IMR-90 (cell line): ENCODE measurements at regions not wholly inside any gene's neighbourhood (a gene's known extent, or its start where the extent isn't known, plus 50 kb on each side); places are given as distances from the start of the nearest gene placed in this dataset.

Experiments
- ATAC-seq: fragments of 200-7000 bp; cut with Tn5 transposase; 2 replicates; pipeline ENCODE4 v1.9.1; 2020; ENCODE audit warnings: low read depth, mild to moderate bottlenecking, moderate library complexity
- BruUV-seq: library from RNA; stranded (reverse); fragments of 400-500 nt; replicated peaks from 2 replicates; lab custom pipeline; 2021; lab: Mats Ljungman, UMichigan
- CTCF ChIA-PET: fragments of 300-600 bp; formaldehyde crosslinking; extraction: SDS; loops from one replicate; lab custom pipeline; 2021; ENCODE audit warnings: antibody characterized with exemption; lab: Yijun Ruan, JAX
- POLR2A ChIA-PET: fragments of 300-600 bp; sonication (Branson Sonifier 250); formaldehyde crosslinking; loops from one replicate; lab custom pipeline; 2022; ENCODE audit warnings: antibody characterized with exemption; ENCODE audit not compliant: unreplicated experiment; lab: Charles Lee
- DNase-seq: peaks from one replicate; pipeline ENCODE4 v3.0.0; 2013
- H2AFZ ChIP-seq: replicated peaks from 2 replicates; pipeline ENCODE3; 2013; ENCODE audit warnings: low read length, mild to moderate bottlenecking; ENCODE audit not compliant: poor library complexity
- H2AK5ac ChIP-seq: 2 replicates; pipeline ENCODE4 v1.6.1; 2013; ENCODE audit warnings: low read depth, low read length, inconsistent platforms
- H2AK9ac ChIP-seq: replicated peaks from 2 replicates; pipeline ENCODE3; 2013; ENCODE audit warnings: mild to moderate bottlenecking, low read depth, low read length, moderate library complexity; ENCODE audit not compliant: poor library complexity
- H2BK120ac ChIP-seq: 2 replicates; pipeline ENCODE4 v1.6.1; 2013; ENCODE audit warnings: low read depth, low read length, inconsistent platforms
- H2BK15ac ChIP-seq: 3 replicates; pipeline ENCODE4 v1.6.1; 2013; ENCODE audit warnings: low read depth, low read length, inconsistent platforms
- H2BK20ac ChIP-seq: 2 replicates; pipeline ENCODE4 v1.6.1; 2013; ENCODE audit warnings: low read depth, mild to moderate bottlenecking, inconsistent platforms, low read length, moderate library complexity
- H2BK5ac ChIP-seq: 2 replicates; pipeline ENCODE4 v1.6.1; 2013; ENCODE audit warnings: mild to moderate bottlenecking, low read depth, low read length, inconsistent platforms; ENCODE audit not compliant: poor library complexity, severe bottlenecking
- H3K14ac ChIP-seq: replicated peaks from 2 replicates; pipeline ENCODE4 v1.6.1; 2013; ENCODE audit warnings: low read depth, low read length, inconsistent platforms
- H3K18ac ChIP-seq: 2 replicates; pipeline ENCODE4 v1.6.1; 2013; ENCODE audit warnings: low read depth, low read length, control low read depth
- H3K23ac ChIP-seq: 2 replicates; pipeline ENCODE4 v1.6.1; 2013; ENCODE audit warnings: low read depth, low read length, inconsistent platforms
- H3K27ac ChIP-seq: 2 replicates; pipeline ENCODE4 v1.5.1; 2013; ENCODE audit warnings: mild to moderate bottlenecking, control low read depth, low read length; ENCODE audit not compliant: insufficient read depth
- H3K27me3 ChIP-seq: 2 replicates; pipeline ENCODE4 v1.6.1; 2013; ENCODE audit warnings: low read length; ENCODE audit not compliant: control insufficient read depth, insufficient read depth
- H3K36me3 ChIP-seq: 2 replicates; pipeline ENCODE4 v1.6.1; 2013; ENCODE audit warnings: low read length, mixed read lengths; ENCODE audit not compliant: control insufficient read depth, insufficient read depth
- H3K4ac ChIP-seq: 2 replicates; pipeline ENCODE4 v1.6.1; 2013; ENCODE audit warnings: low read depth, low read length, inconsistent platforms
- H3K4me1 ChIP-seq: 2 replicates; pipeline ENCODE4 v1.6.1; 2013; ENCODE audit warnings: low read length, mixed read lengths; ENCODE audit not compliant: control insufficient read depth, insufficient read depth
- H3K4me2 ChIP-seq: 2 replicates; pipeline ENCODE4 v1.6.1; 2013; ENCODE audit warnings: low read depth, mild to moderate bottlenecking, control low read depth, low read length, moderate library complexity
- H3K4me3 ChIP-seq: 2 replicates; pipeline ENCODE4 v1.5.1; 2013; ENCODE audit warnings: low read depth, mild to moderate bottlenecking, control low read depth, low read length, moderate library complexity; ENCODE audit not compliant: insufficient read depth
- H3K56ac ChIP-seq: 2 replicates; pipeline ENCODE4 v1.6.1; 2013; ENCODE audit warnings: low read length, inconsistent platforms; ENCODE audit not compliant: insufficient read depth; ENCODE audit errors: extremely low read depth
- H3K79me1 ChIP-seq, 2 experiments: 2 replicates each; pipeline ENCODE4 v1.6.1; 2013; ENCODE audit warnings: low read length in 2 of 2, inconsistent platforms in 1 of 2, low read depth in 1 of 2
- H3K9ac ChIP-seq: 2 replicates; pipeline ENCODE4 v1.6.1; 2013; ENCODE audit warnings: low read depth, low read length, control low read depth
- H3K9me1 ChIP-seq: 2 replicates; pipeline ENCODE4 v1.6.1; 2013; ENCODE audit warnings: low read length, inconsistent platforms; ENCODE audit not compliant: insufficient read depth
- H3K9me3 ChIP-seq: 2 replicates; pipeline ENCODE4 v1.6.1; 2013; ENCODE audit warnings: low read length; ENCODE audit not compliant: control insufficient read depth, insufficient read depth
- H4K20me1 ChIP-seq: 2 replicates; pipeline ENCODE4 v1.6.1; 2013; ENCODE audit warnings: low read length, inconsistent platforms; ENCODE audit not compliant: insufficient read depth
- H4K5ac ChIP-seq: 2 replicates; pipeline ENCODE4 v1.6.1; 2013; ENCODE audit warnings: mild to moderate bottlenecking, low read depth, low read length, control low read depth
- H4K8ac ChIP-seq, 2 experiments: 2 replicates each; pipeline ENCODE4 v1.6.1; 2013; ENCODE audit warnings: low read depth in 2 of 2, low read length in 2 of 2, control low read depth in 1 of 2, inconsistent platforms in 1 of 2
- H4K91ac ChIP-seq: 2 replicates; pipeline ENCODE4 v1.6.1; 2013; ENCODE audit warnings: low read depth, low read length, inconsistent platforms; ENCODE audit not compliant: insufficient read depth
- NFE2L2 ChIP-seq: fragments of 150-350 bp; IDR thresholded peaks from 2 replicates; pipeline ENCODE4 v1.6.1; 2016; ENCODE audit warnings: low read depth, mild to moderate bottlenecking, low read length
- RFX5 ChIP-seq: IDR thresholded peaks from 2 replicates; pipeline ENCODE4 v1.8.0; 2012; ENCODE audit warnings: low read depth, mild to moderate bottlenecking, low read length, moderate library complexity
- USF2 ChIP-seq: fragments of 150-350 bp; IDR thresholded peaks from 2 replicates; pipeline ENCODE4 v1.6.1; 2017; ENCODE audit warnings: mild to moderate bottlenecking, antibody characterized with exemption, low read length, low read depth
- WGBS, 2 experiments: methylation state at CpG; one replicate each; pipeline versions ENCODE4 v1.1.5 to v1.1.7; 2013; ENCODE audit warnings: missing lambda C conversion rate in 2 of 2; ENCODE audit not compliant: insufficient read length in 1 of 2; ENCODE audit errors: extremely low coverage in 2 of 2; 5-methylcytosine and 5-hydroxymethylcytosine counted together
- dilution Hi-C: fragments of 300-500 bp; cut with HindIII; formaldehyde crosslinking; loops from one replicate; pipeline ENCODE4 v1.14.3; 2018; ENCODE audit warnings: low sequenced_read_pairs; ENCODE audit not compliant: unreplicated experiment
- in situ Hi-C: fragments of 300-500 bp; cut with MboI; formaldehyde crosslinking; loops from 3 replicates; pipeline ENCODE4 v1.14.3; 2019; ENCODE audit warnings: low sequenced_read_pairs, inconsistent platforms, mixed read lengths
- intact Hi-C: fragments of 100-400 bp; cut with micrococcal nuclease; formaldehyde crosslinking; loops from 2 replicates; pipeline ENCODE4 v1.10.0; 2022

GRCh38 chr12:65660836-65661235 is 163.4 kb upstream of the HMGA2 start:
- H3K9ac ChIP-seq: no peak overlapping the region
- BruUV-seq: no TSS peak
- H3K27me3 ChIP-seq: no peaks in the 10 kb centered on the region
- H3K4ac ChIP-seq: peak overlapping the region; percentile 34; the same call in 1 of the 2 replicates
- intact Hi-C loops: no loop called here
- CTCF ChIA-PET: no interaction called here
- H4K91ac ChIP-seq: no peak overlapping the region
- no peak overlapping the region for H2AFZ ChIP-seq
- H3K4me1 ChIP-seq: peaks cover 11% of the 10 kb centered on the region
- WGBS, 2 experiments: no CpG with 5 or more reads among the region's 7 CpGs
- H3K36me3 ChIP-seq: no peaks in the 10 kb centered on the region
- peaks cover 6 to 24% of the 10 kb centered on the region in 2 experiments; a peak in 2 of 4 replicates for H3K79me1 ChIP-seq
- H3K23ac ChIP-seq: no peak overlapping the region
- peaks cover 10% of the 10 kb centered on the region for H3K9me1 ChIP-seq
- no peak overlapping the region for H3K4me2 ChIP-seq
- H2BK15ac ChIP-seq: no peak overlapping the region
- dilution Hi-C loops: no loop called here
- H4K20me1 ChIP-seq: no peaks in the 10 kb centered on the region
- H3K27ac ChIP-seq: no peak overlapping the region
- no peaks in the 10 kb centered on the region for H3K9me3 ChIP-seq
- H4K5ac ChIP-seq: no peak overlapping the region
- no peak overlapping the region for H2BK5ac ChIP-seq
- peak overlapping the region; percentile 67; the same call in 1 of the 2 replicates for H2BK120ac ChIP-seq
- POLR2A ChIA-PET: no interaction called here
- peak overlapping the region; percentile 49; the same call in 1 of the 2 replicates for H3K18ac ChIP-seq
- no peak overlapping the region for H3K14ac ChIP-seq
- DNase-seq: no peak
- no peak overlapping the region for H3K4me3 ChIP-seq
- no peak overlapping the region for H2AK9ac ChIP-seq
- no peak overlapping the region for H3K56ac ChIP-seq
- H2BK20ac ChIP-seq: peak overlapping the region; percentile 54; the same call in 1 of the 2 replicates
- no peak overlapping the region for H2AK5ac ChIP-seq
- ATAC-seq: no peak
- no peak overlapping the region; a peak in 1 of 4 replicates for H4K8ac ChIP-seq
- in situ Hi-C loops: no loop called here
- TF ChIP-seq USF2 (no peak), RFX5 (no peak), NFE2L2 (no peak)
